ENCODE measurements at regions not wholly inside any gene's neighbourhood (a gene's known extent, or its start where the extent isn't known, plus 50 kb on each side); places are given as distances from the start of the nearest gene placed in this dataset.

- DNase-seq = no peak
Observed at GRCh38 chr9:84592918-84593317, 76.6 kb upstream of the NTRK2 start.

GRCh38 chr9:84593352-84593751, 76.2 kb upstream of the NTRK2 start:
- DNase-seq = no peak

- no peak for DNase-seq
Observed at GRCh38 chr9:84597131-84597530, 72.4 kb upstream of the NTRK2 start.

GRCh38 chr9:84598921-84599636, 70.5 kb upstream of the NTRK2 start:
- no peak for DNase-seq

GRCh38 chr9:84600739-84601138, 68.8 kb upstream of the NTRK2 start:
- no peak for DNase-seq

GRCh38 chr9:84604223-84604622, 65.3 kb upstream of the NTRK2 start:
- no peak for DNase-seq

GRCh38 chr9:84609779-84610178, 59.8 kb upstream of the NTRK2 start:
- DNase-seq = no peak

GRCh38 chr9:84613431-84613830, 56.1 kb upstream of the NTRK2 start:
- DNase-seq = no peak

GRCh38 chr9:84615544-84615943, 54.0 kb upstream of the NTRK2 start:
- DNase-seq = no peak

- no peak for DNase-seq
Observed at GRCh38 chr9:84617411-84618029, 52.0 kb upstream of the NTRK2 start.
